B cell (primary cell): ENCODE measurements at regions not wholly inside any gene's neighbourhood (a gene's known extent, or its start where the extent isn't known, plus 50 kb on each side); places are given as distances from the start of the nearest gene placed in this dataset.

Source experiments
- ATAC-seq: fragments of 200-7000 bp; cut with Tn5 transposase; one replicate; pipeline ENCODE4 v1.10.0; 2021; ENCODE audit warnings: low read depth, mild to moderate bottlenecking, moderate number of reproducible peaks, moderate library complexity
- CTCF ChIA-PET: fragments of 350-600 bp; sonication (Branson Sonifier 250); formaldehyde crosslinking; loops from one replicate; lab custom pipeline; 2021; ENCODE audit warnings: antibody characterized with exemption, inconsistent platforms; lab: Charles Lee
- POLR2A ChIA-PET: fragments of 350-600 bp; sonication (Branson Sonifier 250); formaldehyde crosslinking; loops from one replicate; lab custom pipeline; 2021; ENCODE audit warnings: antibody characterized with exemption; lab: Charles Lee
- DNase-seq: peaks from one replicate; pipeline ENCODE4 v3.0.0; 2013
- H2AFZ ChIP-seq: 2 replicates; pipeline ENCODE4 v1.6.1; 2012; ENCODE audit warnings: mild to moderate bottlenecking, low read depth, low read length; ENCODE audit not compliant: insufficient read depth, poor library complexity, severe bottlenecking
- H3K27ac ChIP-seq, 2 donors: 1 replicate in 1 of 2; 2 replicates in 1 of 2; pipeline ENCODE4 v1.5.1; 2012 to 2013; ENCODE audit warnings: low read length in 2 of 2, mild to moderate bottlenecking in 2 of 2, moderate library complexity in 1 of 2
- H3K27me3 ChIP-seq, 4 experiments: fragments of 200-600 bp in 1 of 4; sonication (generic) in 1 of 4; replicated peaks in 1 of 4; 1 replicate in 2 of 4; 2 replicates in 2 of 4; pipeline versions ENCODE4 v1.6.1 to v1.7.0; 2013 to 2016; ENCODE audit warnings: low read length in 3 of 4, mild to moderate bottlenecking in 2 of 4, mixed read lengths in 1 of 4, moderate library complexity in 1 of 4; ENCODE audit not compliant: insufficient read depth in 4 of 4, control insufficient read depth in 3 of 4; ENCODE audit errors: control extremely low read depth in 1 of 4
- H3K36me3 ChIP-seq, 2 experiments: replicated peaks in 1 of 2; 1 replicate in 1 of 2; 2 replicates in 1 of 2; pipeline versions ENCODE4 v1.6.1 to v1.7.1; 2013; ENCODE audit warnings: low read length in 1 of 2; ENCODE audit not compliant: insufficient read depth in 2 of 2, control insufficient read depth in 1 of 2; ENCODE audit errors: control extremely low read depth in 1 of 2, extremely low read depth in 1 of 2
- H3K4me1 ChIP-seq, 2 donors: fragments of 200-600 bp in 1 of 2; sonication (generic) in 1 of 2; 1 replicate in 1 of 2; 2 replicates in 1 of 2; pipeline versions ENCODE4 v1.5.1 to v1.6.1; 2013 to 2017; ENCODE audit warnings: low read length in 2 of 2; ENCODE audit not compliant: control insufficient read depth in 2 of 2, insufficient read depth in 2 of 2
- H3K4me2 ChIP-seq: replicated peaks from 2 replicates; pipeline ENCODE3; 2012; ENCODE audit warnings: mild to moderate bottlenecking, low read depth, low read length; ENCODE audit not compliant: poor library complexity, severe bottlenecking
- H3K4me3 ChIP-seq, 5 experiments: fragments of 200-600 bp in 1 of 5; sonication (generic) in 1 of 5; 1 replicate in 3 of 5; 2 replicates in 2 of 5; pipeline versions ENCODE4 v1.5.1 to v1.7.0; 2011 to 2016; ENCODE audit warnings: low read length in 4 of 5, mild to moderate bottlenecking in 4 of 5, low read depth in 2 of 5, control low read depth in 1 of 5, moderate library complexity in 1 of 5; ENCODE audit not compliant: insufficient read depth in 1 of 5; ENCODE audit errors: control extremely low read depth in 1 of 5, extremely low read depth in 1 of 5
- H3K79me2 ChIP-seq: fragments of 200-600 bp; sonication (generic); one replicate; pipeline ENCODE4 v1.6.0; 2016; ENCODE audit warnings: low read length; ENCODE audit not compliant: control insufficient read depth, insufficient read depth
- H3K9ac ChIP-seq: fragments of 200-600 bp; sonication (generic); 2 replicates; pipeline ENCODE4 v1.6.1; 2017; ENCODE audit warnings: mild to moderate bottlenecking, low read length, moderate library complexity
- H3K9me3 ChIP-seq, 3 donors: one replicate each; pipeline versions ENCODE4 v1.6.1 to v1.7.1; 2013; ENCODE audit warnings: low read length in 2 of 3; ENCODE audit not compliant: control insufficient read depth in 2 of 3, insufficient read depth in 1 of 3; ENCODE audit errors: control extremely low read depth in 1 of 3
- H4K20me1 ChIP-seq: 2 replicates; pipeline ENCODE4 v1.6.0; 2012; ENCODE audit warnings: mild to moderate bottlenecking, low read length; ENCODE audit not compliant: insufficient read depth, control insufficient read depth, poor library complexity, severe bottlenecking
- H3K27ac Mint-ChIP-seq: one replicate; pipeline ENCODE4 v1.8.0; 2021; ENCODE audit warnings: mixed read lengths
- H3K27me3 Mint-ChIP-seq: one replicate; pipeline ENCODE4 v1.8.0; 2021; ENCODE audit warnings: mixed read lengths
- H3K4me1 Mint-ChIP-seq: one replicate; pipeline ENCODE4 v1.8.0; 2021; ENCODE audit warnings: mixed read lengths
- H3K4me3 Mint-ChIP-seq: one replicate; pipeline ENCODE4 v1.8.0; 2021; ENCODE audit warnings: mixed read lengths
- H3K9me3 Mint-ChIP-seq: one replicate; pipeline ENCODE4 v1.8.0; 2022; ENCODE audit warnings: mixed read lengths; ENCODE audit not compliant: insufficient read depth
- CTCF ChIP-seq: fragments of 200-600 bp; IDR thresholded peaks from one replicate; pipeline ENCODE4 v1.8.0; 2022; ENCODE audit warnings: antibody characterized with exemption, mild to moderate bottlenecking
- EZH2 ChIP-seq: IDR thresholded peaks from 2 replicates; pipeline ENCODE4 v1.6.1; 2012; ENCODE audit warnings: borderline replicate concordance, low read depth, mild to moderate bottlenecking, moderate library complexity, low read length; ENCODE audit not compliant: insufficient read depth, poor library complexity, severe bottlenecking
- WGBS: methylation state at CpG from one replicate; pipeline ENCODE4 v1.1.5; 2013; ENCODE audit warnings: missing lambda C conversion rate; ENCODE audit not compliant: insufficient coverage; 5-methylcytosine and 5-hydroxymethylcytosine counted together
- intact Hi-C: fragments of 100-400 bp; cut with micrococcal nuclease; formaldehyde crosslinking; loops from one replicate; pipeline ENCODE4 v1.10.0; 2022

GRCh38 chr19:32238076-32238475 lies 107.3 kb upstream of the ZNF507 start:
- no peaks in the 10 kb centered on the region for H3K4me1 Mint-ChIP-seq
- ATAC-seq = no peak
- WGBS = no CpG with 5 or more reads among the region's 1 CpG
- Histone ChIP-seq H3K9ac (no peak overlapping the region), H3K36me3 (no peaks in the 10 kb centered on the region), H3K27me3 (no peaks in the 10 kb centered on the region), H3K4me1 (no peaks in the 10 kb centered on the region), H3K79me2 (no peaks in the 10 kb centered on the region), H3K4me3 (no peak overlapping the region), H3K9me3 (peaks cover 0 to under 1% (median 0%) of the 10 kb centered on the region in 3 donors), H4K20me1 (no peaks in the 10 kb centered on the region), H3K4me2 (no peak overlapping the region), H3K27ac (no peak overlapping the region), H2AFZ (no peak overlapping the region)
- no peak for DNase-seq
- intact Hi-C loops = no loop called here
- ChIA-PET POLR2A (no interaction called here), CTCF (interaction anchor here (1.0 kb wide), 1 partner anchor 14 kb away, joined by 3 read pairs; no protein-coding TSS in a partner anchor)
- no peaks in the 10 kb centered on the region for H3K9me3 Mint-ChIP-seq
- TF ChIP-seq EZH2 (no peak), CTCF (no peak)
- no peaks in the 10 kb centered on the region for H3K27me3 Mint-ChIP-seq
- no peak overlapping the region for H3K4me3 Mint-ChIP-seq
- no peak overlapping the region for H3K27ac Mint-ChIP-seq

GRCh38 chr19:32240316-32240715 lies 105.1 kb upstream of the ZNF507 start:
- Histone ChIP-seq H3K27me3 (no peaks in the 10 kb centered on the region), H3K79me2 (no peaks in the 10 kb centered on the region), H3K9ac (no peak overlapping the region), H4K20me1 (no peaks in the 10 kb centered on the region), H3K9me3 (peaks cover 0 to 7% (median 0%) of the 10 kb centered on the region in 3 donors), H3K36me3 (no peaks in the 10 kb centered on the region), H3K27ac (no peak overlapping the region), H3K4me3 (no peak overlapping the region), H3K4me1 (no peaks in the 10 kb centered on the region), H3K4me2 (no peak overlapping the region), H2AFZ (no peak overlapping the region)
- H3K9me3 Mint-ChIP-seq = no peaks in the 10 kb centered on the region
- no peaks in the 10 kb centered on the region for H3K4me1 Mint-ChIP-seq
- DNase-seq = no peak
- H3K4me3 Mint-ChIP-seq = no peak overlapping the region
- TF ChIP-seq CTCF (no peak), EZH2 (no peak)
- ATAC-seq = no peak
- ChIA-PET POLR2A (no interaction called here), CTCF (no interaction called here)
- no peaks in the 10 kb centered on the region for H3K27me3 Mint-ChIP-seq
- H3K27ac Mint-ChIP-seq = no peak overlapping the region
- 93% methylated on average over 2 of the region's 7 CpGs for WGBS
- intact Hi-C loops = no loop called here
